ENCODE measurements at regions not wholly inside any gene's neighbourhood (a gene's known extent, or its start where the extent isn't known, plus 50 kb on each side); places are given as distances from the start of the nearest gene placed in this dataset.

GRCh38 chr4:156638334-156638733, 333.3 kb downstream of the PDGFC start:
- TF ChIP-seq, protein P1, sequence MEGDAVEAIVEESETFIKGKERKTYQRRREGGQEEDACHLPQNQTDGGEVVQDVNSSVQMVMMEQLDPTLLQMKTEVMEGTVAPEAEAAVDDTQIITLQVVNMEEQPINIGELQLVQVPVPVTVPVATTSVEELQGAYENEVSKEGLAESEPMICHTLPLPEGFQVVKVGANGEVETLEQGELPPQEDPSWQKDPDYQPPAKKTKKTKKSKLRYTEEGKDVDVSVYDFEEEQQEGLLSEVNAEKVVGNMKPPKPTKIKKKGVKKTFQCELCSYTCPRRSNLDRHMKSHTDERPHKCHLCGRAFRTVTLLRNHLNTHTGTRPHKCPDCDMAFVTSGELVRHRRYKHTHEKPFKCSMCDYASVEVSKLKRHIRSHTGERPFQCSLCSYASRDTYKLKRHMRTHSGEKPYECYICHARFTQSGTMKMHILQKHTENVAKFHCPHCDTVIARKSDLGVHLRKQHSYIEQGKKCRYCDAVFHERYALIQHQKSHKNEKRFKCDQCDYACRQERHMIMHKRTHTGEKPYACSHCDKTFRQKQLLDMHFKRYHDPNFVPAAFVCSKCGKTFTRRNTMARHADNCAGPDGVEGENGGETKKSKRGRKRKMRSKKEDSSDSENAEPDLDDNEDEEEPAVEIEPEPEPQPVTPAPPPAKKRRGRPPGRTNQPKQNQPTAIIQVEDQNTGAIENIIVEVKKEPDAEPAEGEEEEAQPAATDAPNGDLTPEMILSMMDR (IDR thresholded peaks at IDR 0.05): no peak
- TF ChIP-seq RNF2 (IDR thresholded peaks at IDR 0.05; ENCODE audit: borderline replicate concordance, low read depth): no peak
- TF ChIP-seq, protein P2, sequence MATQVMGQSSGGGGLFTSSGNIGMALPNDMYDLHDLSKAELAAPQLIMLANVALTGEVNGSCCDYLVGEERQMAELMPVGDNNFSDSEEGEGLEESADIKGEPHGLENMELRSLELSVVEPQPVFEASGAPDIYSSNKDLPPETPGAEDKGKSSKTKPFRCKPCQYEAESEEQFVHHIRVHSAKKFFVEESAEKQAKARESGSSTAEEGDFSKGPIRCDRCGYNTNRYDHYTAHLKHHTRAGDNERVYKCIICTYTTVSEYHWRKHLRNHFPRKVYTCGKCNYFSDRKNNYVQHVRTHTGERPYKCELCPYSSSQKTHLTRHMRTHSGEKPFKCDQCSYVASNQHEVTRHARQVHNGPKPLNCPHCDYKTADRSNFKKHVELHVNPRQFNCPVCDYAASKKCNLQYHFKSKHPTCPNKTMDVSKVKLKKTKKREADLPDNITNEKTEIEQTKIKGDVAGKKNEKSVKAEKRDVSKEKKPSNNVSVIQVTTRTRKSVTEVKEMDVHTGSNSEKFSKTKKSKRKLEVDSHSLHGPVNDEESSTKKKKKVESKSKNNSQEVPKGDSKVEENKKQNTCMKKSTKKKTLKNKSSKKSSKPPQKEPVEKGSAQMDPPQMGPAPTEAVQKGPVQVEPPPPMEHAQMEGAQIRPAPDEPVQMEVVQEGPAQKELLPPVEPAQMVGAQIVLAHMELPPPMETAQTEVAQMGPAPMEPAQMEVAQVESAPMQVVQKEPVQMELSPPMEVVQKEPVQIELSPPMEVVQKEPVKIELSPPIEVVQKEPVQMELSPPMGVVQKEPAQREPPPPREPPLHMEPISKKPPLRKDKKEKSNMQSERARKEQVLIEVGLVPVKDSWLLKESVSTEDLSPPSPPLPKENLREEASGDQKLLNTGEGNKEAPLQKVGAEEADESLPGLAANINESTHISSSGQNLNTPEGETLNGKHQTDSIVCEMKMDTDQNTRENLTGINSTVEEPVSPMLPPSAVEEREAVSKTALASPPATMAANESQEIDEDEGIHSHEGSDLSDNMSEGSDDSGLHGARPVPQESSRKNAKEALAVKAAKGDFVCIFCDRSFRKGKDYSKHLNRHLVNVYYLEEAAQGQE (IDR thresholded peaks at IDR 0.05): no peak
- TF ChIP-seq, protein P3, sequence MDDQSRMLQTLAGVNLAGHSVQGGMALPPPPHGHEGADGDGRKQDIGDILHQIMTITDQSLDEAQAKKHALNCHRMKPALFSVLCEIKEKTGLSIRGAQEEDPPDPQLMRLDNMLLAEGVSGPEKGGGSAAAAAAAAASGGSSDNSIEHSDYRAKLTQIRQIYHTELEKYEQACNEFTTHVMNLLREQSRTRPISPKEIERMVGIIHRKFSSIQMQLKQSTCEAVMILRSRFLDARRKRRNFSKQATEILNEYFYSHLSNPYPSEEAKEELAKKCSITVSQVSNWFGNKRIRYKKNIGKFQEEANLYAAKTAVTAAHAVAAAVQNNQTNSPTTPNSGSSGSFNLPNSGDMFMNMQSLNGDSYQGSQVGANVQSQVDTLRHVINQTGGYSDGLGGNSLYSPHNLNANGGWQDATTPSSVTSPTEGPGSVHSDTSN (IDR thresholded peaks at IDR 0.05): no peak
- no peak for TF ChIP-seq POLR2A (IDR thresholded peaks at IDR 0.05; ENCODE audit: low read length)
- TF ChIP-seq HOXA7 (CRISPR knock-in tag; IDR thresholded peaks at IDR 0.05): no peak
- no peak for TF ChIP-seq MAX (IDR thresholded peaks at IDR 0.05)
- TF ChIP-seq KDM1A (IDR thresholded peaks at IDR 0.05; ENCODE audit: low read depth): no peak
- no peak for TF ChIP-seq TP53 (CRISPR knock-in tag; IDR thresholded peaks at IDR 0.05)
- no peak for TF ChIP-seq HMGXB4 (CRISPR knock-in tag; IDR thresholded peaks at IDR 0.05; ENCODE audit: borderline replicate concordance)

Measured in A549 (cell line).